Vagina (tissue), 2 donors: ENCODE measurements at regions not wholly inside any gene's neighbourhood (a gene's known extent, or its start where the extent isn't known, plus 50 kb on each side); places are given as distances from the start of the nearest gene placed in this dataset.

ENCODE experiments used
- DNase-seq, 2 donors: peaks; one replicate each; pipeline ENCODE4 v3.0.0-alpha.2; 2017; ENCODE audit errors: extremely low spot score in 2 of 2
- H3K27ac ChIP-seq: fragments of 200-600 bp; sonication (generic); one replicate; pipeline ENCODE4 v1.5.1; 2019
- H3K27me3 ChIP-seq: fragments of 200-600 bp; sonication (generic); one replicate; pipeline ENCODE4 v1.5.1; 2019
- H3K36me3 ChIP-seq, 2 donors: fragments of 200-600 bp; sonication (generic); one replicate each; pipeline ENCODE4 v1.5.1; 2017 to 2019
- H3K4me1 ChIP-seq: fragments of 200-600 bp; sonication (generic); one replicate; pipeline ENCODE4 v1.5.1; 2019
- H3K4me3 ChIP-seq, 2 donors: fragments of 200-600 bp; sonication (generic); 1 replicate in 1 of 2; 2 replicates in 1 of 2; pipeline ENCODE4 v1.5.1; 2016 to 2019
- H3K9me3 ChIP-seq: fragments of 200-600 bp; sonication (generic); one replicate; pipeline ENCODE4 v1.5.1; 2019
- CTCF ChIP-seq, 3 experiments: fragments of 450-650 bp in 2 of 3; fragments of 200-600 bp in 1 of 3; sonication (generic) in 1 of 3; IDR thresholded peaks; one replicate each; pipeline ENCODE4 v1.5.1; 2017 to 2019; ENCODE audit warnings: antibody characterized with exemption in 3 of 3, mild to moderate bottlenecking in 2 of 3, moderate library complexity in 2 of 3
- POLR2A ChIP-seq, 2 donors: fragments of 450-650 bp; IDR thresholded peaks; one replicate each; pipeline ENCODE4 v1.6.1; 2017; ENCODE audit warnings: antibody characterized with exemption in 2 of 2, mild to moderate bottlenecking in 2 of 2, moderate library complexity in 2 of 2
- POLR2AphosphoS5 ChIP-seq, 2 donors: sonication (generic); formaldehyde crosslinking; IDR thresholded peaks; one replicate each; pipeline ENCODE4 v1.9.0; 2017; ENCODE audit warnings: antibody characterized with exemption in 2 of 2, mild to moderate bottlenecking in 2 of 2, low read depth in 1 of 2; ENCODE audit not compliant: insufficient read depth in 1 of 2
- intact Hi-C: fragments of 100-400 bp; cut with DNase I; formaldehyde crosslinking; loops from one replicate; pipeline ENCODE4 v1.15.1; 2023

DNA sequence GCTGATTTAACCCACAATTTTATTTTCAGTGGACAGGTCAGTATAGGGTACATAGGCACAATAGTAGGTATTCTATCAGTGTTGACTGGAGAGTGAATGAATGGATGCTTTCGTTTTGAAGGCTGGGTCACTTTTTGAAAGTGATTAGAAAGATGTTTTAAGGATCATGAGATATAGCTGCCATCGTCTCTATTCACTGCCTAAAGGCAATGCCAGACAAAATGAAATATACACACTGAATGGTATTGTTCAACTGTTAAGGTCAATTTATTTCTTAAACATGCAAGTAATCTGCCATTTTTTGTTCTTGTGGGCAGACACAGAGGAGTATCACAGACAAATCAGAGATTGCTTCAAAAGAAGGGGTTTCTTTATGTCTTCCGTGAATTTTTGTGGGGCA lies 395.3 kb downstream of the VGLL3 start:
- intact Hi-C loops: no loop called here
- DNase-seq: no peak
- no peak overlapping the region for H3K4me3 ChIP-seq
- TF ChIP-seq CTCF (IDR thresholded peaks at IDR 0.05) (no peak), POLR2AphosphoS5 (IDR thresholded peaks at IDR 0.05; ENCODE audit: insufficient read depth in 1 of 2, low read depth in 1 of 2) (no peak), POLR2A (IDR thresholded peaks at IDR 0.05) (no peak)
- H3K36me3 ChIP-seq: no peaks in the 10 kb centered on the region
- H3K27me3 ChIP-seq: no peaks in the 10 kb centered on the region
- no peaks in the 10 kb centered on the region for H3K4me1 ChIP-seq
- no peaks in the 10 kb centered on the region for H3K9me3 ChIP-seq
- H3K27ac ChIP-seq: no peak overlapping the region

- intact Hi-C loops: no loop called here
- DNase-seq: no peak
- Histone ChIP-seq H3K4me1 (no peaks in the 10 kb centered on the region), H3K27ac (no peak overlapping the region), H3K9me3 (no peaks in the 10 kb centered on the region), H3K36me3 (no peaks in the 10 kb centered on the region), H3K4me3 (no peak overlapping the region), H3K27me3 (no peaks in the 10 kb centered on the region)
- TF ChIP-seq POLR2AphosphoS5 (IDR thresholded peaks at IDR 0.05; ENCODE audit: insufficient read depth in 1 of 2, low read depth in 1 of 2) (no peak), CTCF (IDR thresholded peaks at IDR 0.05) (no peak), POLR2A (IDR thresholded peaks at IDR 0.05) (no peak)
Measured at GRCh38 chr3:86594838-86595237, 396.1 kb downstream of the VGLL3 start.

- H3K27me3 ChIP-seq: no peaks in the 10 kb centered on the region
- no peak for TF ChIP-seq CTCF (IDR thresholded peaks at IDR 0.05)
- intact Hi-C loops: no loop called here
Measured at GRCh38 chr3:86578071-86578470, 412.9 kb downstream of the VGLL3 start.

DNA sequence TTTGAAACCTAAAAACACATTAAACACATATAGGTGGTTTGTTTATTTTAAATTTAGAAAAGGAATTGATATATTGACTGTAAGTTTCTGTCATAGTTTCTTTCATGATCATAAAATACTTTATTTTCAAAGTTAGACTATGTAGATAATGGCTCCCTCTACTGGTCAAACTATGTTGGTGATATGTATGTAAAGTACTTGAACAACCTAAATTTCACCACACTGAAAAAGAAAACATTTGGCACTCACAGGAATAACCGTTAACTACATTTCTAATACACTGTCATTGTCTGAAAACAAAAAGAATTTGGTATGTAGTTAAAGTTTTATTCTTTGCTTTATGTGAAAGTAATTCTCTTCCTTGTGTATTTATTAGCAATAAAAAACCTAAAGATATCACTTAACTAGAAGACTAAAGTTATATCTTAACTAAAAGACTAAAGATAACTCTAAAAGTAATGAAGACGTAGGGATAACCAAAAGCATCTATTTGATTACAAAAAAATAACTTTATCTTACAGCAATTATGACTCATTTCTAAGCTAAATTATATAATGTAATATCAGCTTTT lies 427.5 kb downstream of the VGLL3 start:
- no peaks in the 10 kb centered on the region for H3K27me3 ChIP-seq
- DNase-seq: no peak
- H3K36me3 ChIP-seq: no peaks in the 10 kb centered on the region
- H3K27ac ChIP-seq: no peak overlapping the region
- no peaks in the 10 kb centered on the region for H3K9me3 ChIP-seq
- H3K4me1 ChIP-seq: no peaks in the 10 kb centered on the region
- intact Hi-C loops: no loop called here
- TF ChIP-seq CTCF (IDR thresholded peaks at IDR 0.05): no peak
- TF ChIP-seq POLR2A (IDR thresholded peaks at IDR 0.05): no peak
- TF ChIP-seq POLR2AphosphoS5 (IDR thresholded peaks at IDR 0.05; ENCODE audit: insufficient read depth in 1 of 2, low read depth in 1 of 2): no peak
- no peak overlapping the region for H3K4me3 ChIP-seq

More at GRCh38 chr3:86578071-86578470, 412.9 kb downstream of the VGLL3 start:
- Histone ChIP-seq H3K27ac (no peak overlapping the region), H3K9me3 (no peaks in the 10 kb centered on the region), H3K4me3 (no peak overlapping the region), H3K4me1 (no peaks in the 10 kb centered on the region), H3K36me3 (no peaks in the 10 kb centered on the region)
- no peak for DNase-seq

- TF ChIP-seq POLR2AphosphoS5 (IDR thresholded peaks at IDR 0.05; ENCODE audit: insufficient read depth in 1 of 2, low read depth in 1 of 2) (no peak), POLR2A (IDR thresholded peaks at IDR 0.05) (no peak), CTCF (IDR thresholded peaks at IDR 0.05) (no peak)
- no peak overlapping the region for H3K27ac ChIP-seq
- no peaks in the 10 kb centered on the region for H3K4me1 ChIP-seq
- no peaks in the 10 kb centered on the region for H3K36me3 ChIP-seq
- no peaks in the 10 kb centered on the region for H3K9me3 ChIP-seq
- intact Hi-C loops: no loop called here
- H3K27me3 ChIP-seq: no peaks in the 10 kb centered on the region
- no peak for DNase-seq
- H3K4me3 ChIP-seq: no peak overlapping the region
Measured at GRCh38 chr3:86562090-86562489, 428.9 kb downstream of the VGLL3 start.
